ENCODE measurements at regions not wholly inside any gene's neighbourhood (a gene's known extent, or its start where the extent isn't known, plus 50 kb on each side); places are given as distances from the start of the nearest gene placed in this dataset.

DNA sequence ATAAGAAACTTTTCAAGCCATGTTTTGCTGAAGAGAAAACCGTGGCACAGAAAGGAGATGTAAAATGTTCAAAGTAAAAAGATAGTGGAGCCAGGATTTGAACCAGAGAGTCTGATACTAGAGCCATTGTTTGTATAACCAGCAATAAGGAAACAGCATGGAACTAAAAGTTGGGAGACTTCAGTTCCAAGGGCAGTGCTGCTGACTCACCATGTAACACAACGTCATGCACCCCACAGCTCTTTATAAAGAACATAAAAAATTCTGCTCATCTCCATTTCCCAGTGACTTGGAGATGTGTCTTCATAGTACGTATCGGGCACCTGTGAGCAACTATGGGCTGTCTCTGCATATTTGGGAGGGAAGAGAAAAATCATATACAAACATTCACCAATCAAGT lies 353.0 kb upstream of the PIK3C3 start:
- Histone ChIP-seq H4K20me1 (ENCODE audit: control insufficient read depth, insufficient read depth) (no peaks in the 10 kb centered on the region), H2AFZ (ENCODE audit: control insufficient read depth, low read depth, low read length) (no peak overlapping the region), H3K79me2 (ENCODE audit: control insufficient read depth, insufficient read depth, low read length) (no peaks in the 10 kb centered on the region), H3K4me2 (ENCODE audit: control insufficient read depth, insufficient read depth) (no peak overlapping the region), H3K9ac (ENCODE audit: control insufficient read depth, insufficient read depth, low read length) (no peak overlapping the region), H3K4me1 (ENCODE audit: control insufficient read depth, insufficient read depth, low read length) (no peaks in the 10 kb centered on the region), H3K27ac (ENCODE audit: control insufficient read depth, insufficient read depth) (no peak overlapping the region), H3K9me3 (replicated peaks; ENCODE audit: control insufficient read depth, insufficient read depth, low read length) (no peaks in the 10 kb centered on the region), H3K27me3 (replicated peaks in 1 of 2; ENCODE audit: control insufficient read depth in 2 of 2, insufficient read depth in 2 of 2, low read length in 1 of 2) (no peaks in the 10 kb centered on the region), H3K4me3 (no peak overlapping the region), H3K36me3 (ENCODE audit: control insufficient read depth in 2 of 2, insufficient read depth in 2 of 2, low read length in 1 of 2) (no peaks in the 10 kb centered on the region)
- TF ChIP-seq NFIC (IDR thresholded peaks at IDR 0.05; ENCODE audit: low read depth, low read length) (no peak), ASH2L (IDR thresholded peaks at IDR 0.05; ENCODE audit: borderline replicate concordance, low read depth) (no peak), ZZZ3 (IDR thresholded peaks at IDR 0.05; ENCODE audit: control insufficient read depth, insufficient read length, low read depth) (no peak), EGR1 (IDR thresholded peaks at IDR 0.05; ENCODE audit: borderline replicate concordance in 1 of 2, low read depth in 2 of 2, low read length in 2 of 2) (no peak), CHD1 (IDR thresholded peaks at IDR 0.05; ENCODE audit: low read depth, low read length) (no peak), POLR2A (IDR thresholded peaks at IDR 0.05; ENCODE audit: low read depth, low read length) (no peak), BCL11A (IDR thresholded peaks at IDR 0.05; ENCODE audit: low read depth, low read length) (no peak), ETV6 (conservative IDR thresholded peaks at IDR 0.05 in 1 of 2, IDR thresholded peaks at IDR 0.05 in 1 of 2; ENCODE audit: borderline replicate concordance in 1 of 2, low read depth in 1 of 2) (no peak), HDGF (IDR thresholded peaks at IDR 0.05) (no peak), MEF2B (IDR thresholded peaks at IDR 0.05; ENCODE audit: partially characterized antibody, poor library complexity, severe bottlenecking) (no peak), GABPA (IDR thresholded peaks at IDR 0.05; ENCODE audit: low read depth) (no peak), EZH2 (IDR thresholded peaks at IDR 0.05; ENCODE audit: borderline replicate concordance, control insufficient read depth, low read depth, low read length) (no peak)
- TF ChIP-seq, protein P1, sequence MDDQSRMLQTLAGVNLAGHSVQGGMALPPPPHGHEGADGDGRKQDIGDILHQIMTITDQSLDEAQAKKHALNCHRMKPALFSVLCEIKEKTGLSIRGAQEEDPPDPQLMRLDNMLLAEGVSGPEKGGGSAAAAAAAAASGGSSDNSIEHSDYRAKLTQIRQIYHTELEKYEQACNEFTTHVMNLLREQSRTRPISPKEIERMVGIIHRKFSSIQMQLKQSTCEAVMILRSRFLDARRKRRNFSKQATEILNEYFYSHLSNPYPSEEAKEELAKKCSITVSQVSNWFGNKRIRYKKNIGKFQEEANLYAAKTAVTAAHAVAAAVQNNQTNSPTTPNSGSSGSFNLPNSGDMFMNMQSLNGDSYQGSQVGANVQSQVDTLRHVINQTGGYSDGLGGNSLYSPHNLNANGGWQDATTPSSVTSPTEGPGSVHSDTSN (IDR thresholded peaks at IDR 0.05; ENCODE audit: insufficient replicate concordance, low read depth, low read length), result no peak
- TF ChIP-seq, protein P2, sequence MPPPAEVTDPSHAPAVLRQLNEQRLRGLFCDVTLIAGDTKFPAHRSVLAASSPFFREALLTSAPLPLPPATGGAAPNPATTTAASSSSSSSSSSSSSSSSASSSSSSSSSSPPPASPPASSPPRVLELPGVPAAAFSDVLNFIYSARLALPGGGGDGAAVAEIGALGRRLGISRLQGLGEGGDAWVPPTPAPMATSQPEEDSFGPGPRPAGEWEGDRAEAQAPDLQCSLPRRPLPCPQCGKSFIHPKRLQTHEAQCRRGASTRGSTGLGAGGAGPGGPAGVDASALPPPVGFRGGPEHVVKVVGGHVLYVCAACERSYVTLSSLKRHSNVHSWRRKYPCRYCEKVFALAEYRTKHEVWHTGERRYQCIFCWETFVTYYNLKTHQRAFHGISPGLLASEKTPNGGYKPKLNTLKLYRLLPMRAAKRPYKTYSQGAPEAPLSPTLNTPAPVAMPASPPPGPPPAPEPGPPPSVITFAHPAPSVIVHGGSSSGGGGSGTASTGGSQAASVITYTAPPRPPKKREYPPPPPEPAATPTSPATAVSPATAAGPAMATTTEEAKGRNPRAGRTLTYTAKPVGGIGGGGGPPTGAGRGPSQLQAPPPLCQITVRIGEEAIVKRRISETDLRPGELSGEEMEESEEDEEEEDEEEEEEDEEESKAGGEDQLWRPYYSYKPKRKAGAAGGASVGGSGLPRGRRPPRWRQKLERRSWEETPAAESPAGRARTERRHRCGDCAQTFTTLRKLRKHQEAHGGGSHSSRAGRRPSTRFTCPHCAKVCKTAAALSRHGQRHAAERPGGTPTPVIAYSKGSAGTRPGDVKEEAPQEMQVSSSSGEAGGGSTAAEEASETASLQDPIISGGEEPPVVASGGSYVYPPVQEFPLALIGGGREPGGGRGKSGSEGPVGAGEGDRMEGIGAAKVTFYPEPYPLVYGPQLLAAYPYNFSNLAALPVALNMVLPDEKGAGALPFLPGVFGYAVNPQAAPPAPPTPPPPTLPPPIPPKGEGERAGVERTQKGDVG (CRISPR knock-in tag; IDR thresholded peaks at IDR 0.05), result no peak
- RAD21 ChIA-PET (ENCODE audit: unreplicated experiment), result no interaction called here
- WGBS (ENCODE audit: insufficient coverage, insufficient replicate concordance, low lambda C conversion rate, missing lambda C conversion rate), result 20% methylated on average over 4 of the region's 4 CpGs
- POLR2A ChIA-PET, result no interaction called here
- BruUV-seq (replicated peaks), result no TSS peak
- in situ Hi-C loops (cut with MboI), result no loop called here
- DNase-seq (ENCODE audit: low read depth, low spot score), result no peak
- ATAC-seq, result no peak
- intact Hi-C loops (cut with micrococcal nuclease; ENCODE audit: unreplicated experiment), result no loop called here
- SMC1A ChIA-PET (ENCODE audit: uncharacterized antibody, unreplicated experiment), result no interaction called here
- CTCF ChIA-PET, result no interaction called here
- no peak for FAIRE-seq

Measured in GM12878 (cell line).